T-helper 17 cell (primary cell): ENCODE measurements at regions not wholly inside any gene's neighbourhood (a gene's known extent, or its start where the extent isn't known, plus 50 kb on each side); places are given as distances from the start of the nearest gene placed in this dataset.

Experiments used
- ATAC-seq: fragments of 150-1000 bp; cut with Tn5 transposase; 2 replicates; pipeline ENCODE4 v1.10.0; 2021; ENCODE audit warnings: mild to moderate bottlenecking, moderate library complexity
- DNase-seq, 3 donors: peaks; one replicate each; pipeline versions ENCODE4 v3.0.0 to v3.0.0-alpha.2; 2020 to 2021
- H3K9me3 ChIP-seq: one replicate; pipeline ENCODE4 v1.7.0; 2013; ENCODE audit warnings: low read length, mild to moderate bottlenecking; ENCODE audit not compliant: control insufficient read depth, poor library complexity, severe bottlenecking
- H3K27ac Mint-ChIP-seq: one replicate; pipeline ENCODE4 v1.8.0; 2022; ENCODE audit warnings: mild to moderate bottlenecking, moderate library complexity, mixed read lengths
- H3K27me3 Mint-ChIP-seq: one replicate; pipeline ENCODE4 v1.8.0; 2022; ENCODE audit warnings: mixed read lengths
- H3K36me3 Mint-ChIP-seq: one replicate; pipeline ENCODE4 v1.8.0; 2022; ENCODE audit warnings: low read depth, mixed read lengths
- H3K4me1 Mint-ChIP-seq: one replicate; pipeline ENCODE4 v1.8.0; 2022; ENCODE audit warnings: mild to moderate bottlenecking, mixed read lengths
- H3K4me3 Mint-ChIP-seq: one replicate; pipeline ENCODE4 v1.8.0; 2022; ENCODE audit warnings: mild to moderate bottlenecking, moderate library complexity, mixed read lengths

DNA sequence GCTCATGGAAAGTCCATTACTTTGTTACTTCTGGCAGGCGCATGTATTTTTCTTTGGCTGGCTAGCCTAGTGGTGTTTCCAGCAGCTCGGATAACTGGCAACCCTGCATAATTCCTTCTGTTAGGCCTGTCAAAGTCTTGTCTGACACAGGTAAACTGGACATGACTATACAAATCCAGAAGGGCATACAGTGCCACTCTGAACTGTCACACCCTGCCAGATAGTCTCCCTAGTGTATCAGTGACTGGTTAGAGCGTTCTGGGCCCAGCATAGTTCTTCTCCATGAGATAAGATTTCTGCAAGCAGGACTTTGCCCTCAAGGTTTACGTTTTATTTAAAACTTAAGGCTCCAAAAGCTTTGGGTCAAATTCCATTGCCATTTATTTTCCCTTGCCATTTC is 177.7 kb upstream of the GORAB start:
- no peak overlapping the region for H3K27ac Mint-ChIP-seq
- no peak overlapping the region for H3K4me3 Mint-ChIP-seq
- no peaks in the 10 kb centered on the region for H3K9me3 ChIP-seq
- H3K27me3 Mint-ChIP-seq = peaks cover 2% of the 10 kb centered on the region
- no peak for DNase-seq
- no peaks in the 10 kb centered on the region for H3K4me1 Mint-ChIP-seq
- no peaks in the 10 kb centered on the region for H3K36me3 Mint-ChIP-seq
- no peak for ATAC-seq

GRCh38 chr1:170354690-170355089 is 177.3 kb upstream of the GORAB start:
- Mint-ChIP-seq H3K4me3 (no peak overlapping the region), H3K27ac (no peak overlapping the region), H3K36me3 (no peaks in the 10 kb centered on the region), H3K4me1 (no peaks in the 10 kb centered on the region), H3K27me3 (no peaks in the 10 kb centered on the region)
- DNase-seq (no peak), ATAC-seq (no peak)
- no peaks in the 10 kb centered on the region for H3K9me3 ChIP-seq

- no peaks in the 10 kb centered on the region for H3K4me1 Mint-ChIP-seq
- DNase-seq (no peak), ATAC-seq (no peak)
- no peaks in the 10 kb centered on the region for H3K9me3 ChIP-seq
- H3K27ac Mint-ChIP-seq = no peak overlapping the region
- H3K27me3 Mint-ChIP-seq = no peaks in the 10 kb centered on the region
- H3K36me3 Mint-ChIP-seq = no peaks in the 10 kb centered on the region
- no peak overlapping the region for H3K4me3 Mint-ChIP-seq
Observed at GRCh38 chr1:170355267-170355801, 176.6 kb upstream of the GORAB start.

DNA sequence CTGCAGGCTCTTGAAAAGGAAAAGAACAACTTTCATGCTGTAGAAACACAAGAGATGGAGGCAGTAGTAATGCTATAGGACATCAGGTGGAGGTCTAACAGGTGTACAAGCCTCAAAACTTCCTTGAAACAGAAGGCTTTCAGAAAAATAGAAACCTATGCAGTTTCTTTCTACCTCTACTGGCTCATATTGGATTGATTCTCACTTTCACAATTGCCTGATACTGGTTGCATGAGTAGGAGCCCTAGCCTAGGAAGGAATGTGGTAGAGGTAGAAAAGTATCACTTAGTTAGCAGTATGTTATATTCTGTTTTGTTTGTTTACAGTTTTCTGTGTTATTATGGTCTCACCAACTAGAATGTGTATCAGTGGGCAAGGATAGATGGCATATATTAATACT is 175.4 kb upstream of the GORAB start:
- no peaks in the 10 kb centered on the region for H3K4me1 Mint-ChIP-seq
- no peaks in the 10 kb centered on the region for H3K9me3 ChIP-seq
- DNase-seq (no peak), ATAC-seq (no peak)
- H3K27ac Mint-ChIP-seq = no peak overlapping the region
- H3K36me3 Mint-ChIP-seq = no peaks in the 10 kb centered on the region
- no peaks in the 10 kb centered on the region for H3K27me3 Mint-ChIP-seq
- no peak overlapping the region for H3K4me3 Mint-ChIP-seq

- no peaks in the 10 kb centered on the region for H3K27me3 Mint-ChIP-seq
- DNase-seq (no peak), ATAC-seq (no peak)
- no peak overlapping the region for H3K4me3 Mint-ChIP-seq
- no peaks in the 10 kb centered on the region for H3K4me1 Mint-ChIP-seq
- H3K27ac Mint-ChIP-seq = no peak overlapping the region
- H3K36me3 Mint-ChIP-seq = no peaks in the 10 kb centered on the region
- no peaks in the 10 kb centered on the region for H3K9me3 ChIP-seq
Observed at GRCh38 chr1:170357750-170358149, 174.2 kb upstream of the GORAB start.

DNA sequence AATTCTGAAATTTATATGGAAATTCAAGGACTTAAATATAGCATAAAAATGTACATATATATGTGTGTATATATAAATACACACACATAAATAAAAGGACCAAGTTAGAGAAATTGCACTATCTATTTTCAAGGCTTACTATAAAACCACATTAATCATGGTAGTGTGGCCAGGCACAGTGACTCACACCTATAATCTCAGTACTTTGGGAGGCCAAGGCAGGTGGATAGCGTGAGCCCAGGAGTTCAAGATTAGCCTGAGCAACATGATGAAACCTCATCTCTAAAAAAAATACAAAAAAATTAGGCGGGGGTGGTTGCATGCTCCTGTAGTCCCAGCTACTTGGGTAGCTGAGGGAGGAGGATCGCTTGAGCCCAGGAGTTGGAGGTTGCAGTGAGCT is 171.4 kb upstream of the GORAB start:
- H3K9me3 ChIP-seq = no peaks in the 10 kb centered on the region
- Mint-ChIP-seq H3K27ac (no peak overlapping the region), H3K4me3 (no peak overlapping the region), H3K36me3 (no peaks in the 10 kb centered on the region), H3K4me1 (no peaks in the 10 kb centered on the region), H3K27me3 (no peaks in the 10 kb centered on the region)
- no peak for ATAC-seq
- no peak for DNase-seq

GRCh38 chr1:170365331-170365730 is 166.6 kb upstream of the GORAB start:
- ATAC-seq = no peak
- H3K4me1 Mint-ChIP-seq = no peaks in the 10 kb centered on the region
- H3K27ac Mint-ChIP-seq = no peak overlapping the region
- no peak for DNase-seq
- H3K36me3 Mint-ChIP-seq = no peaks in the 10 kb centered on the region
- no peak overlapping the region for H3K4me3 Mint-ChIP-seq
- H3K27me3 Mint-ChIP-seq = peaks cover 4% of the 10 kb centered on the region
- H3K9me3 ChIP-seq = no peaks in the 10 kb centered on the region

- Mint-ChIP-seq H3K36me3 (no peaks in the 10 kb centered on the region), H3K27me3 (peaks cover 4% of the 10 kb centered on the region), H3K4me3 (no peak overlapping the region), H3K4me1 (no peaks in the 10 kb centered on the region), H3K27ac (no peak overlapping the region)
- DNase-seq (no peak), ATAC-seq (no peak)
- no peaks in the 10 kb centered on the region for H3K9me3 ChIP-seq
Observed at GRCh38 chr1:170366980-170367379, 165.0 kb upstream of the GORAB start.

- Mint-ChIP-seq H3K4me1 (no peaks in the 10 kb centered on the region), H3K36me3 (no peaks in the 10 kb centered on the region), H3K27ac (no peak overlapping the region), H3K27me3 (peaks cover 4% of the 10 kb centered on the region), H3K4me3 (no peak overlapping the region)
- ATAC-seq = no peak
- no peak for DNase-seq
- no peaks in the 10 kb centered on the region for H3K9me3 ChIP-seq
Observed at GRCh38 chr1:170367615-170368014, 164.4 kb upstream of the GORAB start.

DNA sequence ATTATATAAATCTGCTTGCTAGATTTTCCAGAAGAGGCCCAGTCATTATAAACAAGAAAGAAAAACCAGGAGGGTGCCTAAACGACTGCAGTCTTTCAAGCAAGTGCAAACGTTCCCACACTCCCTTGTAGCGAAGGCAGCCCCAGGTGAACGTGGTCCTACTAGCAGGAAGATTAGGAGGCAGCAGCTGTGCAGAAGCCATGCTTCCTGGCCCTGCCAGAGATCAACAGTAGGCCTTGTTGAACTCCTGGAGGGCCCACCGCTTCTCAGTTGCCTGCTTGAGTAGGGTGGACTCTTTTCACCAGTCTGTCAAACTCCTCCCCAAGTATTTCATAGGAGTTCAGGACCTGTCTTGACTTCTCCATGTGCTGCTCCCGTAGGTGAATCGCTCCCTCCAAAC is 163.0 kb upstream of the GORAB start:
- DNase-seq (no peak), ATAC-seq (no peak)
- H3K27ac Mint-ChIP-seq = no peak overlapping the region
- H3K9me3 ChIP-seq = no peaks in the 10 kb centered on the region
- no peaks in the 10 kb centered on the region for H3K4me1 Mint-ChIP-seq
- H3K4me3 Mint-ChIP-seq = no peak overlapping the region
- H3K27me3 Mint-ChIP-seq = peaks cover 4% of the 10 kb centered on the region
- no peaks in the 10 kb centered on the region for H3K36me3 Mint-ChIP-seq

DNA sequence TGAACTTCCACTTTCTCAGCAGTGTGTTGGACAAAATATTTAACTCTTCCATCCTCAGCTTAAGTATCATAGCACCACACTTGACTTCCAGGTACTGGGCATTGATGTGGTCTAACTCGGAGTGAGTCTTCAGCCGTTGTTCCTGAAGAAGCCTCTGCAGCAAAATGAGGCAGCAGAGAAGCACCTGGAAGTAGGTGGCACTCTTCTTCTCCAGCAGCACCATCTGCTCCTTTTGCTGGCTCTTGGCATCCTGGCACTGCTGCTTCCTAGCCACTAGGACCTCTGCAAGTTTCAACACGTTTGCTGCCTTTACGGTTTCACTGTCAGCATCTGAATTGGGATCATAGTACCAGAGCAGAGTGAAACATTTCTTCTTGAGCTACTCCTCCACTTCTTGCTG is 162.5 kb upstream of the GORAB start:
- DNase-seq = no peak
- no peak overlapping the region for H3K4me3 Mint-ChIP-seq
- H3K9me3 ChIP-seq = no peaks in the 10 kb centered on the region
- no peaks in the 10 kb centered on the region for H3K36me3 Mint-ChIP-seq
- H3K27ac Mint-ChIP-seq = no peak overlapping the region
- H3K27me3 Mint-ChIP-seq = peaks cover 4% of the 10 kb centered on the region
- no peak for ATAC-seq
- H3K4me1 Mint-ChIP-seq = no peaks in the 10 kb centered on the region

GRCh38 chr1:170370087-170370486 is 161.9 kb upstream of the GORAB start:
- DNase-seq (no peak), ATAC-seq (no peak)
- no peaks in the 10 kb centered on the region for H3K9me3 ChIP-seq
- Mint-ChIP-seq H3K36me3 (no peaks in the 10 kb centered on the region), H3K4me1 (no peaks in the 10 kb centered on the region), H3K27me3 (peaks cover 4% of the 10 kb centered on the region), H3K27ac (no peak overlapping the region), H3K4me3 (no peak overlapping the region)

DNA sequence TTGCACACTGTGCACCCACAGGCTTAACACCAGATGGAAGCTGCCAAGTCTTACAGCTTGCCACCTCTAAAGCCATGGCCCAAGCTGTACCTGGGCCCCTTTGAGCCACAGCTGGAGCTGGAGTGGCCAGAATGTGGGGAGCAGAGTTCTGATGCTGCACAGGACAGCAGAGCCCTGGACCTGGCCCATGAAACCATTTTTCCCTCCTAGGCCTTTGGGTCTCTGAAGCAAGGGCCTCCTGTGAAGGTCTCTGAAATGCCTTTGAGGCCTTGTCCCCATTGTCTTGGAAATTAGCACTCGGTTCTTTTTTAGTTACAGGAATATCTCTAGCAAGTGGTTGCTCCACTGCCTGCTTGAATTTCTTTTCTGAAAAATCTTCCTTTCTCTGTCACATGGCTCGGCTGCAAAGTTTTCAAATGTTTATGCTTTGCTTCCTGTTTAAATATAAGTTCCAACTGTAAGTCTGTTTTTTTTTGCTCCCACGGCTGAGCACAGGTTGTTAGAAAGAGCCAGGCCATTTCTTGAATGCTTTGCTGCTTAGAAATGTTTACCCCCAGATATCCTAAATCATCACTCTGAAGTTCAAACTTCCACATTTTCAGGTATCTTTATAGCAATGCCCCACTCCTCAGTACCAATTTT is 156.8 kb upstream of the GORAB start:
- no peak for DNase-seq
- Mint-ChIP-seq H3K27ac (no peak overlapping the region), H3K27me3 (peaks cover 4% of the 10 kb centered on the region), H3K4me3 (no peak overlapping the region), H3K36me3 (no peaks in the 10 kb centered on the region), H3K4me1 (peaks cover 2% of the 10 kb centered on the region)
- ATAC-seq = no peak
- H3K9me3 ChIP-seq = no peaks in the 10 kb centered on the region

DNA sequence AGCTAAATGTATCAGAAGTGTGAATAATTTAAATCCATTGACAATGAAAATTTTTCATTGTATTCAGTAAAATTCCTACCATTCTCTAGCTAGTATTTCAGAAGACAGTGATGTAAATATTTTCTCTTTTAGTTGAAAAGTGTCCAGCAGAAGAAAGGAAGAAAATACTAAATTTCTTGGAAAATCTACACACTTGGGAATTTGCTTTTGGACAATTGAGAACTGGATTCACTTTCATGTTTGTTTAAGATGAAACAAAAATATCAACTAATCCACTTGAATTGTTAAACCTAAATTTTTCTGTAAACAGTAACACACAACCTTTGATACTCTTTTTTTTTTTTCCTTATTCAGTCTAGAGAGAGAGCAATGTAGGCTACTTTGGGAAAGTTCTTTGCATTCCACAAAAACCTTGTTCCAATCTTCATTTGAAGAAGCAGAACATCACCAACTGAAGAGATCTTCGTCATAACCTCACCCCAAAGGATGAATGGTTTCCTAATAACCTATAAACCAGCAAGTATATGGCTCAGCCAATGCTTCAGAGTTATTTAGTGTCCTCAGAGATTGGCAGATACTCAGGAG is 155.1 kb upstream of the GORAB start:
- peaks cover 2% of the 10 kb centered on the region for H3K4me1 Mint-ChIP-seq
- peaks cover 4% of the 10 kb centered on the region for H3K27me3 Mint-ChIP-seq
- H3K9me3 ChIP-seq = no peaks in the 10 kb centered on the region
- ATAC-seq = no peak
- H3K36me3 Mint-ChIP-seq = no peaks in the 10 kb centered on the region
- H3K27ac Mint-ChIP-seq = no peak overlapping the region
- no peak overlapping the region for H3K4me3 Mint-ChIP-seq
- DNase-seq = no peak
